Parathyroid adenoma (tissue), 2 donors: ENCODE measurements at regions not wholly inside any gene's neighbourhood (a gene's known extent, or its start where the extent isn't known, plus 50 kb on each side); places are given as distances from the start of the nearest gene placed in this dataset.

Experiments used
- H2AFZ ChIP-seq: fragments of 300-600 bp; sonication (generic); one replicate; pipeline ENCODE4 v1.7.0; 2017; ENCODE audit warnings: antibody characterized with exemption, mild to moderate bottlenecking
- H3K27ac ChIP-seq: fragments of 300-600 bp; sonication (generic); one replicate; pipeline ENCODE4 v1.7.0; 2017
- H3K27me3 ChIP-seq: fragments of 300-600 bp; sonication (generic); one replicate; pipeline ENCODE4 v1.7.0; 2017; ENCODE audit warnings: low read length; ENCODE audit not compliant: control insufficient read depth, insufficient read depth
- H3K36me3 ChIP-seq: fragments of 300-600 bp; sonication (generic); one replicate; pipeline ENCODE4 v1.7.0; 2017; ENCODE audit warnings: low read length; ENCODE audit not compliant: control insufficient read depth, insufficient read depth
- H3K4me1 ChIP-seq: fragments of 300-600 bp; sonication (generic); one replicate; pipeline ENCODE4 v1.7.0; 2017; ENCODE audit warnings: control low read depth
- H3K4me2 ChIP-seq: fragments of 300-600 bp; sonication (generic); one replicate; pipeline ENCODE4 v1.7.0; 2017; ENCODE audit warnings: low read length
- H3K4me3 ChIP-seq: fragments of 300-600 bp; sonication (generic); one replicate; pipeline ENCODE4 v1.7.0; 2017; ENCODE audit warnings: low read depth, low read length
- H3K79me2 ChIP-seq: fragments of 300-600 bp; sonication (generic); one replicate; pipeline ENCODE4 v1.7.0; 2017; ENCODE audit warnings: control low read depth
- H3K9ac ChIP-seq: fragments of 300-600 bp; sonication (generic); one replicate; pipeline ENCODE4 v1.7.0; 2017; ENCODE audit warnings: mild to moderate bottlenecking
- H3K9me3 ChIP-seq: fragments of 300-600 bp; sonication (generic); one replicate; pipeline ENCODE4 v1.7.0; 2017; ENCODE audit warnings: low read length; ENCODE audit not compliant: control insufficient read depth
- CTCF ChIP-seq: fragments of 300-600 bp; sonication (generic); IDR thresholded peaks from one replicate; pipeline ENCODE4 v1.7.0; 2017; ENCODE audit warnings: antibody characterized with exemption, mild to moderate bottlenecking
- donor health status: primary hyperparathyroidism.

GRCh38 chr7:123355576-123356190 lies 155.9 kb upstream of the SLC13A1 start:
- Histone ChIP-seq H2AFZ (no peak overlapping the region), H3K9me3 (no peaks in the 10 kb centered on the region), H3K27me3 (no peaks in the 10 kb centered on the region), H3K36me3 (no peaks in the 10 kb centered on the region), H3K4me1 (peaks cover 3% of the 10 kb centered on the region), H3K79me2 (no peaks in the 10 kb centered on the region), H3K27ac (no peak overlapping the region), H3K4me3 (no peak overlapping the region), H3K4me2 (no peak overlapping the region), H3K9ac (no peak overlapping the region)
- TF ChIP-seq CTCF, result no peak

- Histone ChIP-seq H3K79me2 (no peaks in the 10 kb centered on the region), H3K9me3 (no peaks in the 10 kb centered on the region), H3K36me3 (no peaks in the 10 kb centered on the region), H2AFZ (no peak overlapping the region), H3K27me3 (no peaks in the 10 kb centered on the region), H3K9ac (no peak overlapping the region), H3K4me2 (no peak overlapping the region), H3K4me1 (no peaks in the 10 kb centered on the region), H3K4me3 (no peak overlapping the region), H3K27ac (no peak overlapping the region)
- no peak for TF ChIP-seq CTCF
Observed at GRCh38 chr7:123352973-123353372, 153.2 kb upstream of the SLC13A1 start.

- Histone ChIP-seq H3K4me1 (no peaks in the 10 kb centered on the region), H3K79me2 (no peaks in the 10 kb centered on the region), H3K9ac (no peak overlapping the region), H3K9me3 (no peaks in the 10 kb centered on the region), H3K4me3 (no peak overlapping the region), H3K27me3 (no peaks in the 10 kb centered on the region), H3K27ac (no peak overlapping the region), H3K36me3 (no peaks in the 10 kb centered on the region), H3K4me2 (no peak overlapping the region), H2AFZ (no peak overlapping the region)
- TF ChIP-seq CTCF, result no peak
Observed at GRCh38 chr7:123351516-123352505, 152.0 kb upstream of the SLC13A1 start.

GRCh38 chr7:123351027-123351426 lies 151.3 kb upstream of the SLC13A1 start:
- Histone ChIP-seq H3K4me3 (no peak overlapping the region), H3K4me1 (no peaks in the 10 kb centered on the region), H3K36me3 (no peaks in the 10 kb centered on the region), H3K9ac (no peak overlapping the region), H3K27ac (no peak overlapping the region), H3K79me2 (no peaks in the 10 kb centered on the region), H2AFZ (no peak overlapping the region), H3K4me2 (no peak overlapping the region), H3K27me3 (no peaks in the 10 kb centered on the region), H3K9me3 (no peaks in the 10 kb centered on the region)
- TF ChIP-seq CTCF, result no peak
